ENCODE measurements at regions not wholly inside any gene's neighbourhood (a gene's known extent, or its start where the extent isn't known, plus 50 kb on each side); places are given as distances from the start of the nearest gene placed in this dataset.
"Not testable (repeated sequence)": the region's sequence is repeated elsewhere in the genome, so short reads cannot be mapped to it uniquely, and the experiment has no call there.

- DNase-seq: no peak
These were observed 135.2 kb upstream of the SALL1 start for GRCh38 chr16:51286272-51286671.

- no peak for DNase-seq
These were observed 125.3 kb upstream of the SALL1 start for GRCh38 chr16:51276336-51276735.

DNA sequence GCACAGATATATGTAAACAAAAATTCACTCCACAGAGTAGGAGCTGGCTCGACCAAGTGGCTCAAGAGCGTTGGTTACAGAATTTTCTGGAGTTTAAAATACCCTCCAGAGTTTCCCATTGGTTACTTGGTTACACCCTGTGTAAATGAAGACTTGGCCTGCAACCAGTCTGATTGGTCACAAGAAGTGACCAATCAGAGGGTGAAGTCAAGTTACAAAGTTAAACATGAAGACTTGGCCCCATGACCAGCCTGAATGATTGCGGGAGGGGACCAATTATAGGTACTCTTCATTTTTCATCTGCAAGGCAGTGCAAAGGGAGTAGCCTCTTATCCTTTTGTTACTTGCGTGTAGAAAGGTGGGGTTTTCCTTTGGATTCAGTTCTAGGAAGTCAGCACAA is 121.3 kb upstream of the SALL1 start:
- no peak for DNase-seq

DNA sequence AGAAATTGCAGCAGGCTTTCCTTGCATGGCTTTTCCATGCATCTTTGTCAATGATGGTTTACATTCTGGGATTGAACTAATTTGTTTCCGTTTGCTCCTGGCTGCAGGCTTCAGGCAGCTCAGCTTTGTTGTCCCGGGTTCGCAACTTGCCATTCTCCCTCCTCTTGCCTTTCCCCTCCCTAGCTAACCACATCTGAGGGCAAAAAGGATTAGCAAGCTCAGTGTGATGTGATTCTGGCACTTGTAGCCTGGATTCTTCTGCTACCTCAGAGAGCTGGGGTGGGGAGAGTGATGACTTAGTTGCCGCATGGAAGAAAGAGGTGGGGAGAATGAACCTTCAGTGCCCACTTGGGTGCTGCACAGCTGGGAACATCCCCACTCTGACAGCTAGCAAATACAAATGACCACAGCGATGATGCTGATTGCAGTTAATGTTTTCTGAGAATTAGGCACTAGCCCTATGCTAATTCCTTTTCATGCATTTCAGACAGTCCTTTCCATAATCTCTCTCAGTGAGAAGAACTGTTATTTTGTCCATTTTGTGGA is 120.2 kb upstream of the SALL1 start:
- DNase-seq: no peak

DNA sequence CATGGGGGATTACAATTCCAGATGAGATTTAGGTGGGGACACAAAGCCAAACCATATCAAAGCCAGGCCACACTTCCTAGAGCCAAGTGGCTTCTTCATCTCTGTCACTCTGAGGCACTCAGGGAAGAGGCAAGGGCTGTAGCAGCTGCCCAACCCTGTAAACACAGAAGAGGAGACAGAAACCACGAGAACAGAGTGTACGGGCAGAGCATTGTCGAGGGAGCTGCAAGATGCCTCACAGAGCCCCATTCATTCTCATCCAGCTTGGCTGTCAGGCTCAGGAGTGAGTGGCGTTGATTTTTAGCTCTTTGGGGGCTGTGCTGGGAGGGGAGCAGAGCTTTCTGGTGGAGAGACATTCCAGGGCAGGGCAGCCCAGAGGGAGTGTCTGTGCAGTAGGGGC is 117.2 kb upstream of the SALL1 start:
- no peak for DNase-seq

- DNase-seq: no peak
These were observed 116.6 kb upstream of the SALL1 start for GRCh38 chr16:51267681-51268080.

DNA sequence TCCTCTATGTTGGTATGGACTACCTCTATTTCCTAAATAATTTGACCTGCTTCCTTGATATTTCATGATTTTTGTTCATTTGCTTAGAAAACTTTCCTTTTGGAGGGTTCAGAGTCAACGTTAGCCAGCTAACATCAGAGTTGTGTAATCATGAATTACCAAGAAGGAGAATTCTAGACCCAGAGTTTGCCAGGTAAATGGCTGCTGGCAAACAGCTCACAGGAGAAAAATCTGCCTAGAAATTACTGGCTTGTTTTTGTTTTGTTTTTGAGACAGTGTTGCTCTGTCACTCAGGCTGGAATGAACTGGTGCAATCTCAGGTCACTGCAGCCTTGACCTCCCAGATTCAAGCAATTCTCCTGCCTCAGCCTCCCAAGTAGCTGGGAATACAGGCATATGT is 111.4 kb upstream of the SALL1 start:
- DNase-seq: no peak

DNA sequence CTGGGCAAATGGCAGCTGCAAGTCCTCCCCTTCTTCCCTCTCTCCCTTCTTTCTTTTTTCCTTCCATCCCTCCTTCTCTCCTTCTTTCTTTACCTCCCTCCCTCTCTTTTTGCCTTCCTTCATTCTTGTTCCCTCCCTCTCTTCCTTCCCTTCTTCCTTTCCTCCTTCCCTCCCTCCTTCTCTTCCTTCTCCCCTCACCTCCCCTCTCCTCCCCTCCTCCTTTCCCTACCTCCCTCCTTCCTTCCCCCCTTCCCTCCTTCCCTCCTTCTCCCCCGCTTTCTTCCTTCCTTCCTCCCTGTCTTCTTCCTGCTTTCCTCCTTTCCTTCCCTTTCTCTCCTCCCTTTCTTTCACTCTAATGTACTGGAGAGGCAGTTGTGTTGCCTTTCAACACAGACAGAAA is 110.8 kb upstream of the SALL1 start:
- no peak for DNase-seq

DNA sequence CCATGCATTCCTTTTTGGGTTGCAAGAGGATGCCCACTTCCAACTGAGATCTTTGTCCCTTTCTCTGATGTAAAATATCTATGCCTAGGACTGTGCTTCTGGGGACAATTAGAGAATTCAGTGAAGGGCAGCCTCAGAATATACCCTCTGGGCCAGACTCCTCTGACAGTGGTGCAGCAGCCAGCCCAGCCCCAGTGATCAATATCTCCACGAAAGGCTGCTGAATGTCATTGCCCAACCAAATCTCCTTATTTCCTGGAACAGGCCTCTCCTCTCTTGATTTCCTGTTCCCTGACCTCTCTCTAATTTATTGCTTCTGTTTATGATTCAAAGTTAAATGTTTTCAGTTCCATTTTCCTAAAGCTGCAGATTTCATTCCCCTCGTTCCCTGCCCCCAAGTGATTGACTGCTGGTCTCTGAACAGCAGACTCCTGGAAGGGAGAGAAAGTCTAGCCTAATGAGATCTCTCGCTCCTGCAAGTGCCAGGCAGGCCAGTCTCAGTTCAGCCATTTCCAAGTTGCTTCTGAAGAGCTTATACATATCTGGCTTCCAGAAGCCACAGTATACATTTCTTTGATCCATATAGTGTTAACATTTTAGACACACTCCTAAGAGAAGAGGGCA is 104.4 kb upstream of the SALL1 start:
- no peak for DNase-seq

GRCh38 chr16:51254390-51254789 is 103.3 kb upstream of the SALL1 start:
- not testable (repeated sequence) for DNase-seq

DNA sequence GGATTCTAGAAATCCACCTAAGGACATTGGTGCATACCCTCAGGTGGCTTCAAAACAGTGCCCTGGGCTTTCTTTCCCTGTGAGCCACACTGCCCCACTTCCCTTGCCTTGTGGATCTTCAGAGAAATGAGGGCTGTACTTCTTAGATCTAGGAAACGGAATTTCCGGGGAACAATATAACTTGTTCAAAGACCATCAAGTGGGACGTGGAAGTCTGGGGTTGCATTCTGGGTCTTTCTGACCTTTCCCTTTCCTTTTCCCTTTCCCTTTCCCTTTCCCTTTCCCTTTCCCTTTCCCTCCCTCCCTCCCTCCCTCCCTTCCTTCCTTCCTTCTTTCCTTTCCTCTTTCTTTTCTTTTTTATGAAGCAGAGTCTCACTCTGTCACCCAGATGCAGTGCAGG is 97.1 kb upstream of the SALL1 start:
- no peak for DNase-seq

GRCh38 chr16:51245658-51245995 is 94.6 kb upstream of the SALL1 start:
- no peak for DNase-seq

DNA sequence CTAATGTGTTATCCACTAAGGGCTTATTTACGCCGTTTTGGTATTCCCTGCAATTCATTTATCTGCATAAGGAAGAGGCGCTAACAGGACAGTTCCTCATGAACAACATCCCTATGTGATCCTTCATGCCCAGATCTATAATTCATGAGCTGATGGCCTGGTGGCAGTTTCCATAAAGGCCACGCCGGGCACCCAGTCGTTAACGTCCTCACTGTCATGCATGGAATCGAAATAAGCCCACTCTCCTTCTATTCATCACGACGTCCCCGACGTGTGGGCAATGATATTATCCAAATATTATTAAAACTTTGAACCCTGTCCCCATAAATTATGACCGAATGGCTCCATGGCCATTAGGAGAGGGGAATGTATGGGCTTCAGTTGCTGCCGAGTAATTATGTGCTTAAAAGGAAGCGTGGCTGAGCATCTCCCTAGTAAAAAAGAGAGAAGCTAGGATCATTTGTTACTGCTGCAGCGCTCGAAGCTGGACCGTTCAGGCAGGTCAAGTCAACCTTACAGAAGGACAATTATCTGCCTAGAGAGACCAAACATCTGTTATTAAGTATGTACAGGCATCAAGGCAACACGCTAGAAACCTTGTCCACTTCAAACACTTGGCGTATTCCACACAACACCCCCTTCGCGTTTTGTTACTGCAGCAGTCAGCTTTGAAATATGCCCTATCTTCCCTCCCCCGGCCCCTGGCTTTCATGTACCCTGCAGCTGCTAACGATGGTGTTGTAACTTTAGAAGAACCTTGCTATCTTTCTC is 94.0 kb upstream of the SALL1 start:
- no peak for DNase-seq

DNA sequence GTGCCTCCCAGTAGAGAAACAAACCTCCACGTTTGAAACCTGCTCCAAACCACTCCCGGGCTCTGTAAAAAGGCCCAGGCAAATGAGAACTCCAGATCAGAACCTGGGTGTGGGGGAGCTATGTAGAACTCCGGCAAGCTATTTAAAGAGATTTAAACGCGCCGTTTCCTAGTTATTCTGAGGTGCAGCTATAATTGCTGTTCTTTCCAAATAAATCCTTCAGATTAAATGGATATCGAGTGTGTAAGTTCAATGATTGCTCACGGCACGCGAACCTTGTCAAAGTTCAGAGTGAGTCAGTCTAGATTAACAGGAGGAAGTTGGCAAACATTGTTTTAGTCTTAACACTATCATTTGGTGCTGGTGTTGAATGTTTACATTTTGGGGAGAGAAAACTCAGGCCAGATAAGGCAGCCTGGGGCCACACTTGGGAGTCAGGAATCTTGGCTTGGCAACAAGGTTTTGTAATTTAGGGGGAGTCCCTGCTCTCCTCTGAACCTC is 92.9 kb upstream of the SALL1 start:
- no peak for DNase-seq

DNA sequence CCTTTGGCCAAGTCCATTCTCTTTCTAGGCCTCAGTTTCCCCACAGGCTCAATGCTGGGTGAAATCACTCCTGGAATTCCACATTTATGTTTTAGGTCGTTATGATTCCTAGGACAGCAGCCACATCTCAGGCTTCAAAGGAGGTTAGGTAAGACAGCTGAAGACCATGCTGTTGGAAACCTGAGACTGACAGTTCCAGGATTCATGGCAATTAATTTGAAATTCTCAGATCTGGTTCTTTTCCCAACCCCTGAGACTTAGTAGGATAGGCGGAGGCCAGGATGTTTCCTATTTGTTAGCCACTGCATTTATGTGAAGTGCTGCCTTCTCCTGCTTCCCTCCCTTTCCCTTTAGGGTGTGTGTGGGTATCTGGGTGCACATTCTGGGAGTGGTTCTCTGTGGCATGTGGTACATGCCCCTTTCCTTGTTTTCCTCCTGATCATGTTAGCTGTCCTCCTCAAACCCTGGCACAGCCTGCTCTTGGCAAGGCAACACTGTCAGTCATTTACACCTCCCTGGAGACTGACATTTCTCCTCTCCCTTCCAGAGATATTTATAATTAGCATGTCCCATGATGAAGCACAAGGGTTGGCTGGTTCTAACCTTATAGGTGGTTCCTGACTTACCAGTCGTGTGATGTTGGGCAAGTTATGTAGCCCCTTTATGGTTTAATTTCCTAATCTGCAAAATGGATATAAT is 91.4 kb upstream of the SALL1 start:
- DNase-seq: no peak

DNA sequence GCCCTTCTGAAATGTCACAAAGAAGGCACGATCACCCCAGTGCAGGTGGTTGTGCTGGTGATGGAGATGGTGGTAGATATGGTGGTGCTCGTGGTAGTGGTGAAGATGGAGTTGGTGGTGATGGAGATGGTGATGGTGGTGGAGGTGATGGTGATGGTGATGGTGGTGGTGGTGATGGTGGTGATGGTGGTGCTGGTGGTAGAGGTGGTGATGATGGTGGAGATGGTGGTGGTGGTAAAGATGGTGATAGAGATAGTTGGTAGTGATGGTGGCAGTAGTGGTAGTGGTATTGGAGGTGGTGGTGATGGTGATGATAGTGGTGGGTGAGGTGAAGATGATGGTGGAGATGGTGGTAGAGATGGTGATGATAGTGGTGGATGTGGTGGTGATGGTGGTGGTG is 88.1 kb upstream of the SALL1 start:
- DNase-seq: no peak

GRCh38 chr16:51237861-51238378 is 86.8 kb upstream of the SALL1 start:
- no peak for DNase-seq

- no peak for DNase-seq
These were observed 86.1 kb upstream of the SALL1 start for GRCh38 chr16:51237207-51237606.

GRCh38 chr16:51236583-51236982 is 85.5 kb upstream of the SALL1 start:
- no peak for DNase-seq

DNA sequence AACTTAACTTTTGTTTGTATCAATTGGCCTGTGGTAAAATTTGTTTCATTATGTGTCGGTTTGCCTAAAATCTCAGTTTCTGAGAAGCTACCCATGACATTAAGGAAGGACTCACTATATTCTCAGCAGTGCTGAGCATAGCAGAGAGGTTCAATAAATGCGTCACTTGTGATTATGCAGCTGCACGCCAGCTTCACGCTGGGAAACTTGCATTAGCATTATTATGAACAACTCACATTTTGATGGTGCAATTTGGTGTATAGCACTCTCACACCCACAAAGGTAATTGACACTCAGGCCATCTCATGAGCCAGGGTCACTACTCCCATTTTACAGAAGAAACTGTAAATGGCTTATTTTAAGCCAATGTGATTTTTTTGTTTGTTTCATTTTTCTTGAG is 80.6 kb upstream of the SALL1 start:
- DNase-seq: no peak

GRCh38 chr16:51230035-51230434 is 79.0 kb upstream of the SALL1 start:
- DNase-seq: not testable (repeated sequence)

GRCh38 chr16:51228097-51228659 is 77.1 kb upstream of the SALL1 start:
- no peak for DNase-seq

DNA sequence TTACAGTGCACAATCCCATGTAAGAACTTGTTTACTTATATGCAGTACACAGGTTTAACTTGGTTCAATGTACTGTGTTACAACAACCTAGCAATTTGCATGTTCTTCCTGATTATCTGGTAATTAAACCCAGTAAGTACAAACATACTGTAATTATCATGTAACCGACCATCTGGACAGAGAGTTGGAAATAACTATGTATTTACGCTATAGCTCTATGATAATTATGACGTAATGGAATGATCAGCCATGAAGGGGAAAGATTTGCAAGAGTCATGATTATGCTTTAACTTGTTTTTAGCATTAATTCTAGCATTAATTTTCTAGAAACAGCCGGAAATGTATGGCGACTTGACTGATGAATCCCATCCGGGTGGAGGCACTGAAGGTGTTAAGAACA is 74.8 kb upstream of the SALL1 start:
- DNase-seq: no peak
